ENCODE measurements at regions not wholly inside any gene's neighbourhood (a gene's known extent, or its start where the extent isn't known, plus 50 kb on each side); places are given as distances from the start of the nearest gene placed in this dataset.

DNA sequence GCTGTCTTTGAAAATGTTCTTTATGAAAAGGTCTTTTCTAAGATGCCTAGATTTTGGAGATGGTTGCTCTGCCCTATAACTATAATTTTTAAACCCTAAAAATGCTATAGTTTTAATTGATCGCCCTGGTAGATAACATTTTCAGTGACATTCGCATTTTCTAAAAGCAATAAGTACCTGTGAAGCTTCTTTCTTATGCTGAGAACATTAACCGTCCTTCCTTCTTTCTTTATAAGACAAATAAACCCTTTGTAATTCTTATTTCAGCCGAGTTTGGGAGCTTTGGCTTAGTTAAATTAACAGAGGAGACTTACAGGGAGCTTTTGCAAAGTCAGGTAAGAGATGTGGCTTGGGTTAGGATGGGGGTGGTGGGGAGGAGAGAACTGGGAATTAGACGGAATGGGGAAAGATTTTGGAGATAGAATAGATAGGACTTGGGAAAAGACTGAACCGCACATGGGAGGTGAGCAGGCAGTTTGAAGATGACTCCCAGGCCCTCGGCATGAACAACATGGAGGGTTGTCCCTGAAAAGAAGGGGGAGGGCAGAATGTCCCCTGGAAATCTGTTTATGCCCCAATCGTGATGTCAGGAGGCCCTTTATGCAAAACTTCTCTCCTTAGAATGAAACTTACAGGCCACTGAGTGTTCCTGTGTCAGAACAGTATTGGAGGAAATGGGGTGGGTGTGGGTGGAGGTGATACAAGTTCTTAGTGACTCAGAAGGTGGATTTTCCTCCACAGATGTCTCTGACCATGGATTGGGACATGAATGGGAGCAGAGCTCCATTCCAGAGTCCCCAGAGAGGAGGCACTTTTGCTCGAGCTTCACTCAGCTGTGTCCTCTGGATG is 76.2 kb upstream of the LARS2 start:
- Histone ChIP-seq H3K4ac (ENCODE audit: low read depth, low read length) (no peak overlapping the region), H3K27ac (ENCODE audit: low read depth, low read length) (no peak overlapping the region), H2BK12ac (ENCODE audit: low read length) (no peak overlapping the region), H4K12ac (ENCODE audit: low read depth, low read length) (no peak overlapping the region), H3K27me3 (ENCODE audit: insufficient read depth, low read length) (peaks cover 2% of the 10 kb centered on the region), H3K18ac (ENCODE audit: low read length) (no peak overlapping the region), H3K36me3 (ENCODE audit: control insufficient read depth in 1 of 2, insufficient read depth in 2 of 2, low read length in 2 of 2) (no peaks in the 10 kb centered on the region), H2BK120ac (ENCODE audit: insufficient read depth, low read length, poor library complexity) (no peak overlapping the region), H2AFZ (ENCODE audit: insufficient read depth, low read length, poor library complexity) (no peak overlapping the region), H3K79me1 (ENCODE audit: low read length) (no peaks in the 10 kb centered on the region), H3K4me3 (ENCODE audit: low read depth, low read length) (no peak overlapping the region), H3K23ac (ENCODE audit: low read length) (no peak overlapping the region), H3K4me1 (ENCODE audit: control insufficient read depth in 1 of 2, insufficient read depth in 2 of 2, low read length in 2 of 2) (no peaks in the 10 kb centered on the region), H3K79me2 (ENCODE audit: control insufficient read depth, insufficient read depth, low read length, poor library complexity) (no peaks in the 10 kb centered on the region), H4K91ac (ENCODE audit: low read depth, low read length) (no peak overlapping the region), H2AK5ac (ENCODE audit: low read length) (no peak overlapping the region), H3K14ac (ENCODE audit: low read length) (no peak overlapping the region), H2BK5ac (ENCODE audit: low read depth, low read length, poor library complexity) (no peak overlapping the region), H3K9me3 (ENCODE audit: insufficient read depth, low read depth, low read length) (no peaks in the 10 kb centered on the region), H4K8ac (ENCODE audit: low read depth, low read length) (no peak overlapping the region), H3K9ac (ENCODE audit: low read length) (no peak overlapping the region), H3K4me2 (ENCODE audit: low read length) (no peak overlapping the region)
- no peak for DNase-seq
- 100% methylated on average over 1 of the region's 9 CpGs for WGBS (ENCODE audit: extremely low coverage, insufficient coverage, insufficient read length)

- Histone ChIP-seq H3K36me3 (ENCODE audit: control insufficient read depth in 1 of 2, insufficient read depth in 2 of 2, low read length in 2 of 2) (no peaks in the 10 kb centered on the region), H3K9me3 (ENCODE audit: insufficient read depth, low read depth, low read length) (no peaks in the 10 kb centered on the region), H3K4me1 (ENCODE audit: control insufficient read depth in 1 of 2, insufficient read depth in 2 of 2, low read length in 2 of 2) (no peaks in the 10 kb centered on the region), H3K27ac (ENCODE audit: low read depth, low read length) (no peak overlapping the region), H3K27me3 (ENCODE audit: insufficient read depth, low read length) (peaks cover 2% of the 10 kb centered on the region), H2BK5ac (ENCODE audit: low read depth, low read length, poor library complexity) (no peak overlapping the region), H3K4ac (ENCODE audit: low read depth, low read length) (no peak overlapping the region), H2AK5ac (ENCODE audit: low read length) (no peak overlapping the region), H3K14ac (ENCODE audit: low read length) (no peak overlapping the region), H3K23ac (ENCODE audit: low read length) (no peak overlapping the region), H3K4me2 (ENCODE audit: low read length) (no peak overlapping the region), H2AFZ (ENCODE audit: insufficient read depth, low read length, poor library complexity) (no peak overlapping the region), H4K91ac (ENCODE audit: low read depth, low read length) (no peak overlapping the region), H3K18ac (ENCODE audit: low read length) (no peak overlapping the region), H2BK120ac (ENCODE audit: insufficient read depth, low read length, poor library complexity) (no peak overlapping the region), H4K12ac (ENCODE audit: low read depth, low read length) (no peak overlapping the region), H3K79me2 (ENCODE audit: control insufficient read depth, insufficient read depth, low read length, poor library complexity) (no peaks in the 10 kb centered on the region), H4K8ac (ENCODE audit: low read depth, low read length) (no peak overlapping the region), H2BK12ac (ENCODE audit: low read length) (no peak overlapping the region), H3K4me3 (ENCODE audit: low read depth, low read length) (no peak overlapping the region), H3K79me1 (ENCODE audit: low read length) (no peaks in the 10 kb centered on the region), H3K9ac (ENCODE audit: low read length) (no peak overlapping the region)
- no peak for DNase-seq
- WGBS (ENCODE audit: extremely low coverage, insufficient coverage, insufficient read length), result no CpG with 5 or more reads among the region's 7 CpGs
Observed at GRCh38 chr3:45312836-45313493, 75.4 kb upstream of the LARS2 start.

- H3K27ac ChIP-seq (ENCODE audit: low read depth, low read length), result no peak overlapping the region
- no peak overlapping the region for H2BK120ac ChIP-seq (ENCODE audit: insufficient read depth, low read length, poor library complexity)
- no peak overlapping the region for H2AK5ac ChIP-seq (ENCODE audit: low read length)
- no peak overlapping the region for H4K91ac ChIP-seq (ENCODE audit: low read depth, low read length)
- WGBS (ENCODE audit: extremely low coverage, insufficient coverage, insufficient read length), result no CpG with 5 or more reads among the region's 8 CpGs
- no peak overlapping the region for H3K4me3 ChIP-seq (ENCODE audit: low read depth, low read length)
- no peak overlapping the region for H3K9ac ChIP-seq (ENCODE audit: low read length)
- H4K8ac ChIP-seq (ENCODE audit: low read depth, low read length), result no peak overlapping the region
- H2AFZ ChIP-seq (ENCODE audit: insufficient read depth, low read length, poor library complexity), result no peak overlapping the region
- H3K4me1 ChIP-seq (ENCODE audit: control insufficient read depth in 1 of 2, insufficient read depth in 2 of 2, low read length in 2 of 2), result no peaks in the 10 kb centered on the region
- H3K4me2 ChIP-seq (ENCODE audit: low read length), result no peak overlapping the region
- no peak for DNase-seq
- H3K79me1 ChIP-seq (ENCODE audit: low read length), result no peaks in the 10 kb centered on the region
- H3K18ac ChIP-seq (ENCODE audit: low read length), result no peak overlapping the region
- no peaks in the 10 kb centered on the region for H3K9me3 ChIP-seq (ENCODE audit: insufficient read depth, low read depth, low read length)
- H3K4ac ChIP-seq (ENCODE audit: low read depth, low read length), result no peak overlapping the region
- H4K12ac ChIP-seq (ENCODE audit: low read depth, low read length), result no peak overlapping the region
- peaks cover 2% of the 10 kb centered on the region for H3K27me3 ChIP-seq (ENCODE audit: insufficient read depth, low read length)
- H3K79me2 ChIP-seq (ENCODE audit: control insufficient read depth, insufficient read depth, low read length, poor library complexity), result no peaks in the 10 kb centered on the region
- H3K14ac ChIP-seq (ENCODE audit: low read length), result no peak overlapping the region
- H3K23ac ChIP-seq (ENCODE audit: low read length), result no peak overlapping the region
- H3K36me3 ChIP-seq (ENCODE audit: control insufficient read depth in 1 of 2, insufficient read depth in 2 of 2, low read length in 2 of 2), result no peaks in the 10 kb centered on the region
- no peak overlapping the region for H2BK5ac ChIP-seq (ENCODE audit: low read depth, low read length, poor library complexity)
- no peak overlapping the region for H2BK12ac ChIP-seq (ENCODE audit: low read length)
Observed at GRCh38 chr3:45313743-45314403, 74.5 kb upstream of the LARS2 start.

GRCh38 chr3:45317710-45318109 is 70.7 kb upstream of the LARS2 start:
- H3K4me3 ChIP-seq (ENCODE audit: low read depth, low read length), result no peak overlapping the region
- no peaks in the 10 kb centered on the region for H3K79me2 ChIP-seq (ENCODE audit: control insufficient read depth, insufficient read depth, low read length, poor library complexity)
- H4K8ac ChIP-seq (ENCODE audit: low read depth, low read length), result no peak overlapping the region
- no peak overlapping the region for H3K4ac ChIP-seq (ENCODE audit: low read depth, low read length)
- H3K4me1 ChIP-seq (ENCODE audit: control insufficient read depth in 1 of 2, insufficient read depth in 2 of 2, low read length in 2 of 2), result no peaks in the 10 kb centered on the region
- no peak overlapping the region for H2AFZ ChIP-seq (ENCODE audit: insufficient read depth, low read length, poor library complexity)
- H3K9ac ChIP-seq (ENCODE audit: low read length), result no peak overlapping the region
- H2BK12ac ChIP-seq (ENCODE audit: low read length), result no peak overlapping the region
- no CpG with 5 or more reads among the region's 6 CpGs for WGBS (ENCODE audit: extremely low coverage, insufficient coverage, insufficient read length)
- no peak overlapping the region for H4K91ac ChIP-seq (ENCODE audit: low read depth, low read length)
- no peak overlapping the region for H2BK5ac ChIP-seq (ENCODE audit: low read depth, low read length, poor library complexity)
- H4K12ac ChIP-seq (ENCODE audit: low read depth, low read length), result no peak overlapping the region
- peaks cover 2% of the 10 kb centered on the region for H3K27me3 ChIP-seq (ENCODE audit: insufficient read depth, low read length)
- DNase-seq, result no peak
- no peak overlapping the region for H2AK5ac ChIP-seq (ENCODE audit: low read length)
- H2BK120ac ChIP-seq (ENCODE audit: insufficient read depth, low read length, poor library complexity), result no peak overlapping the region
- H3K23ac ChIP-seq (ENCODE audit: low read length), result no peak overlapping the region
- H3K27ac ChIP-seq (ENCODE audit: low read depth, low read length), result no peak overlapping the region
- H3K4me2 ChIP-seq (ENCODE audit: low read length), result no peak overlapping the region
- H3K14ac ChIP-seq (ENCODE audit: low read length), result no peak overlapping the region
- H3K79me1 ChIP-seq (ENCODE audit: low read length), result no peaks in the 10 kb centered on the region
- H3K18ac ChIP-seq (ENCODE audit: low read length), result no peak overlapping the region
- H3K36me3 ChIP-seq (ENCODE audit: control insufficient read depth in 1 of 2, insufficient read depth in 2 of 2, low read length in 2 of 2), result no peaks in the 10 kb centered on the region
- H3K9me3 ChIP-seq (ENCODE audit: insufficient read depth, low read depth, low read length), result no peaks in the 10 kb centered on the region
